GM18867 (cell line): ENCODE measurements at regions not wholly inside any gene's neighbourhood (a gene's known extent, or its start where the extent isn't known, plus 50 kb on each side); places are given as distances from the start of the nearest gene placed in this dataset.
"Not testable (repeated sequence)": the region's sequence is repeated elsewhere in the genome, so short reads cannot be mapped to it uniquely, and the experiment has no call there.

Experiments
- ATAC-seq: cut with Tn5 transposase; IDR thresholded peaks from one replicate; pipeline ENCODE4 v1.9.1; 2021; ENCODE audit warnings: mild to moderate bottlenecking, moderate library complexity; ENCODE audit not compliant: unreplicated experiment

- no peak for ATAC-seq
These were observed 174.8 kb downstream of the PDGFRA start for GRCh38 chr4:54403700-54404453.

GRCh38 chr4:54409270-54409817, 180.3 kb downstream of the PDGFRA start:
- not testable (repeated sequence) for ATAC-seq

- no peak for ATAC-seq
These were observed 185.5 kb downstream of the PDGFRA start for GRCh38 chr4:54414545-54414944.

GRCh38 chr4:54417476-54417875, 188.4 kb downstream of the PDGFRA start:
- no peak for ATAC-seq

GRCh38 chr4:54418468-54418867, 189.4 kb downstream of the PDGFRA start:
- ATAC-seq: no peak

- ATAC-seq: no peak
These were observed 194.0 kb downstream of the PDGFRA start for GRCh38 chr4:54423066-54423465.

- peak; percentile 63 for ATAC-seq
These were observed 198.7 kb downstream of the PDGFRA start for GRCh38 chr4:54427826-54428225.

- no peak for ATAC-seq
These were observed 199.8 kb downstream of the PDGFRA start for GRCh38 chr4:54428940-54429339.

GRCh38 chr4:54433686-54434085, 204.6 kb downstream of the PDGFRA start:
- ATAC-seq: no peak

GRCh38 chr4:54439831-54440243, 210.7 kb downstream of the PDGFRA start:
- peak; percentile 70 for ATAC-seq

- ATAC-seq: no peak
These were observed 211.5 kb downstream of the PDGFRA start for GRCh38 chr4:54440394-54441136.

- no peak for ATAC-seq
These were observed 211.9 kb upstream of the KIT start for GRCh38 chr4:54445866-54446265.

GRCh38 chr4:54446581-54446980, 211.2 kb upstream of the KIT start:
- ATAC-seq: no peak

- no peak for ATAC-seq
These were observed 210.5 kb upstream of the KIT start for GRCh38 chr4:54447304-54447703.

- ATAC-seq: no peak
These were observed 207.8 kb upstream of the KIT start for GRCh38 chr4:54449999-54450398.

GRCh38 chr4:54466960-54467359, 190.8 kb upstream of the KIT start:
- ATAC-seq: not testable (repeated sequence)

GRCh38 chr4:54473077-54473545, 184.6 kb upstream of the KIT start:
- no peak for ATAC-seq

GRCh38 chr4:54473798-54474197, 184.0 kb upstream of the KIT start:
- ATAC-seq: no peak

- ATAC-seq: no peak
These were observed 182.2 kb upstream of the KIT start for GRCh38 chr4:54475546-54475945.

GRCh38 chr4:54482529-54483200, 175.1 kb upstream of the KIT start:
- ATAC-seq: no peak

- ATAC-seq: no peak
These were observed 173.4 kb upstream of the KIT start for GRCh38 chr4:54484383-54484782.
